SH-SY5Y (cell line): ENCODE measurements at regions not wholly inside any gene's neighbourhood (a gene's known extent, or its start where the extent isn't known, plus 50 kb on each side); places are given as distances from the start of the nearest gene placed in this dataset.

ENCODE experiments used
- GATA2 ChIP-seq: IDR thresholded peaks from 2 replicates; pipeline ENCODE4 v1.6.1; 2011; ENCODE audit warnings: mild to moderate bottlenecking, low read depth, low read length
- GATA3 ChIP-seq: IDR thresholded peaks from 2 replicates; pipeline ENCODE4 v1.6.1; 2011; ENCODE audit warnings: low read depth, mild to moderate bottlenecking, low read length, moderate library complexity

DNA sequence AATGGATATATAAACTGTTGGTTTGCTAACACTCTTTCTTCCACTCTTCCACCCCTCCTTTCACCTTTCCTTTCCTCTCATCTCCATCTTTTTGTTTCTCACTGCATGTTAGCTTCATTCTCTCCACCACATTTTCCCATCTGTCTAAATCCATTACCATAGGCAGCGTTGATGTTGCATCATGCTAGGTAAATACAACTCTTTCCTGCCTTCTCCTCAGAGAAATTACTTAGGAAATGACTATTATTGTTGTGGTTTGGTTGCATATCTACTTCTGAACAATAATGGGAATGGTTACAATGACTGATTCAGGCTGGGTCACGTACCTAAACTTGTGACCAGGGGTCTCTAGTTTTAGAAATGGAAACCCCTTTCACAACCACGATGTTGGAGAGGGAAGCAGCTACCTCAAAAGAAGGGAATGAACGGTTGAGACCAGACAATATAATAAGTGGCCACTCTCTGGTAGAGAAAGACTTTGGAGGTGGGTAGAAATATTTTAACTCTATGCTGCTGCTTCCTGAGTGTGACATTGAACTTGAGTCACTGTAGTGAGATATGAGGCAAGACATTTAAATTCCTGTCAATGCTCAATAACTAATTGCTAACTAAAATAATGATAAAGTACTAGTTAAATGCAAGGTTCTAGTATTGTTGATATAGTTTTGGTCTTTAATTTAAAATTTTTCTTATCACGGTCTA, 314.1 kb upstream of the TGFBR2 start:
- TF ChIP-seq GATA2 (no peak), GATA3 (no peak)

DNA sequence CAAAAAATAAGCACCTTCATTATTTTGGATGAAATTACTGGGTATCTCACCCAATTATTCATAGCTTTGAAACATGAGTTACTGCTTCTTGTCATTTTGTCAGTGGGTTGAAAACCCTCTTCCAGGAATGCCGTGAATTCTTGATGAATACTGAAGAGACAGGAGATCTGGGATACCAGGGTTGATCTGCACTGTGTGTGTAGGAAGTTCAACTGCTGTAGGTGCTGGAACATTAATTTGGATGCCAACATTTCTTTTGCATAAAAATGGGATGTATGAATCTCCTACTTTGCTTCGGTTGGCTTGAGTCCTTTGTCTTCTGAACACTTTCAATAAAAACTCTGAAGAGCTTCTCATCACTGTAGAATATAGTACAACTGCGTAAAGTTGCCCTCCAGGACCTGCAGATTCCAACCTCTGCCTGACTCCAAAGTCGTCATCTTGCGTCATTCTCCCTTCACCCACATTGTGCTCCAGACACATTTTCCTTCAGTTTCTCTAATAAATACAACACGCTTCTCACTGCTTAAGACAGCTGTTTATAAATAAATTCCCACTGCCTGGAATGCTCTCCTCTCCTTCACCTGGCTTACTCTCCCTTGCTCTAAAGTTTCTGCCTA, 312.7 kb upstream of the TGFBR2 start:
- TF ChIP-seq GATA2 (no peak), GATA3 (no peak)

DNA sequence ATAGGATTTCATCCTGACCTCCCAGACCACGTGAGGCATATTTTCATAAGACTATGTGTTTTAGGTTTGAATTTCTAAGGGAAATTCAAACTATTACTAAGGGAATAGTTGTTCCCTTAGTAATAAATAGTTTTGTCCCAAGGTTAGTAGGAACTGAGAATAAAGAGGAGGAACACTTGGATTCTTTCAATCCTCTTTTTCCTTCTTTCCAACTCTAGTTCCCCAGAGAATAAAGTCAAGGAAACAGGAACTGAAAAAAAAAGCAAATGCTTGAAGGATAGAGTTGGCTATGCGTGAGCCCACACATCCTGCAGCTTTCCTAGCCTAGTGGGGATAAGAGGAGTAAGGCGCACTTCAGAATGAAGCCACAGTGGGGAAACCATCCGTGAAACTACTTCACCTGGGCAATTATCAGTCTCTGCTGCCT, 312.1 kb upstream of the TGFBR2 start:
- no peak for TF ChIP-seq GATA3
- TF ChIP-seq GATA2: no peak

DNA sequence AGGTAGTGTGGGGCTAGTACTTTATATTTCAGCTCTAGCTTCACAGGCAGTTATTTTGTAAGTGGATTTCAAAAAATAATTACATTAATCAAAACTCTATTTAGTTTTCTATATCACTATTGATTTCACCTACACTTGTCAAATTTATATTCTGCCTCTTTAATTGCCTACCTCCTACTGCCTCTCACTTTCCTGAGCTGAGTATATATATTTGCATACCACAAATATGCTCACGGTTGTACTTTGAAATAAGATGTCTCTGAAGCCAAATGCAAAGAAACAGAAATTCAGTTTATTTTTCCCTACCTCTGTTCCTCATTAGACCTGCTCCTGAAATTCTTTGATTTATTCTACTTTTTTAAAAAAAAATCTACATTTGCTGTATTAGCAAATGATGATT, 309.3 kb upstream of the TGFBR2 start:
- no peak for TF ChIP-seq GATA2
- TF ChIP-seq GATA3: no peak

DNA sequence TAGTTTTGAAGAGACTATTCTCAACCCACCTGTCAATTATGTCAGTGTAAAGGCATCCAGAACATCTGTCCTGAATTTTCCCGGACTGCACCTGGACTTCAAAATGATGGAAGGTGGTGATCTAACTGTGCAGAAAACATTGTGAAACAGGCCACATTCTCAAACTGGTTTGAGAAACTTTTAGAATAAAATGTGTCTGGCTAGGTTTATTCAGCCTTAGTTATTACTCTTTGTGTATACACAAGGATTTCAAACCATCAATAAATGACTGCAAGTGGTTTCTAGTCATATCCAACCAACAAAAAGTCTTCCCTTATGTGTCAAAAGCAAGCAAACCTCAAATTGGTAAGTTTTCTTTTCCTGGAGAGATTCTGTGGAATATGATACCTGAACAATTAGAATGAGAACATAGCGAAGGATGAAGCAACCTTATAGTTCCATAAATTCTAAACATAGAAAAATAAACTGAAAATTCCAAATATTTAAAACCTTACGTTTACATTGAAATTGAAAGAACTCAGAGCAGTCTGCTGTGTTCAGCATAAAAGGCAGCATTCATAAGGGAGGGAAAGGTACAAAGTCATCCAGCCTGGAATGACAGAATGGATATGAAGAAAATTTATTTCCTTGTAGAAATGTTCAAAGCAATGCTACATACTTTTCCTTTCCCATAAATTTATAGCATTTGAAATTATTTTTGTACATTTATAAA, 306.6 kb upstream of the TGFBR2 start:
- TF ChIP-seq GATA3: no peak

DNA sequence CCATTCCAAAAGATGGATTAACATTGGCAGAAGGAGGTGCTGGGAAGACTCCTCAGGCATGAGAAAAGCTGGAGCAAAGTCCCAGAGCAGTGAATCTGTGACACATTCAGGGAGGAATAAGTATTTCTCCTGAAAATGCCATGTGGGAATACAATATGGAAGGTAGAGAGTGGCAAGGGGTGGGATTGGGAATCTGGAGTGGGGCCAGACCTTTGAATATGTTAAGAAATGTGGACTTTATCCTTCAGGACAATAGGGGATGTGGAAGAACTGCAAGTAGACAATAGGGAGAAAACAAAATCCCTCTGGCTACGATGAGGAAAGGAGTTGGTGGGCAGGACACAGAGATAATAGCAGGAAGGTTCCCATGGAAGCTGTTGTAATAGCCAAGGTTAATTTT, 305.6 kb upstream of the TGFBR2 start:
- no peak for TF ChIP-seq GATA3
- no peak for TF ChIP-seq GATA2

DNA sequence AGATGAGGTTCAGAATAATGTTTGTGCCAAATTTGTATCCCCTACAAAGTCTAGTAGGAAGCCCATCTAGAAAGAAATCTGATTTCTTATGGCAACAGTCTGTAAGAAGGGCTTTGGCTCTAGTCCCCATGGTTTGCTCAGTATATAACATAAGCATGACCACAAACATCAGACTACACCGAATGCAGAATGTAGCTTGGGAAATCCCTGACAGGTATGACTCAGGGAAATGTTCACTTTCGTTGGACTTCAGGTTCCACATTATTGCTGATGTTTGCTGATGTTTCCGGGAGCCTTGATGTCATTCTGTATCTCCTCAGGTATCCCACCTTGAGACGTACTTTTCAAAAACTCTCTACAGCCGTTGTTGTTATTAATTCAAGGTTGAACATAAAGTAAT, 304.4 kb upstream of the TGFBR2 start:
- no peak for TF ChIP-seq GATA3
- no peak for TF ChIP-seq GATA2

DNA sequence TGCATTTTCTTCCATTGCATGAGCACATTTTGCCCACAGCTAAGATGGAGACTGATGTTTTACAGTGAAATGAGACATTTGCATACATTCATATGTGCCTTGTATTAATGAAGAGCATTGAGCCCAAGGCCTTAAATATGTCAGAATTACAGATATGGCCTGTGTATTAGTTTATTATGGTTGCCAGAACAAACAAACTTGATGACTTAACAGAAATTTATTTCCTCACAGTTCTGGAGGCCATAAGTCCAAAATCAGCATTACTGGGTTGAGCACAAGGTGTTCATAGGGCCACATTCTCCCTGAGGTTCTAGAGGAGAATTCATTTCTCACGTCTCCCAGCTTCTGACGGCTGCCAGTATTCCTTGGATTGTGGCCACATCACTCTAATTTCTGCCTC, 302.6 kb upstream of the TGFBR2 start:
- TF ChIP-seq GATA3 (no peak), GATA2 (no peak)

DNA sequence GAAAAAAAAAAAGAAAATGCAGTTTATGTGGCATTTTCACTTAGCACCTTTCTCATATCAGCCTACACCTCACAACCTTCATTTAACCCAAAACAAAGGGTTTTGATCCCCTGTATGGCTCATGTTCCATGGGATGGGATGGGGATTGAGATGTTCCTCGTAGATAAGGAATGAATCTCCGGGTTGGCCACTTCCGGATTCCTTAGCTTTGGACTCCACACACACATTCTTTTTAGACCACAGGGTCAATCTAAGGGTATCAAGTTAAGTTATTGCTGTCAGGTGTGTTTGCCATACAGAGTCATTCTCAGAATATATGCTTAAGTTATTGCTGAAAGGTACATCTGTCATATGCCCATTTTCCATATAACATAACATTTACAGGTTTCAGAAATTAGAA, 301.4 kb upstream of the TGFBR2 start:
- TF ChIP-seq GATA2 (no peak), GATA3 (no peak)

DNA sequence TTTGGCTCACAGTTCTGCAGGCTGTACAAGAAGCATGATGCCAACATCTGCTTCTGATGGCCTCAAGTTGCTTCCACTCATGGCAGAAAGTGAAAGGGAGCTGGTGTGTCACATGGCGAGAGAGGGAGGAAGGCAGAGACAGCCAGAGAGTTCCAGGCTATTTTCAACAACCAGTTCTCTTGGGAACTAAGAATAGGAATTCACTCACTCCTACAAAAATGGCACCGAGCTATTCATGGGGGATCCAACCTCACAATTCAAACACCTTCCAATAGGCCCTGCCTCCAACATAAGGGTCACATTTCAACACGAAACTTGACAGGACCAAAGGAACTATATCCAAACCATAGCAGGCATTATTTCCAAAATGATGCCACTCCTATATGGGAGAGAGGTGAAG, 299.5 kb upstream of the TGFBR2 start:
- no peak for TF ChIP-seq GATA3
- TF ChIP-seq GATA2: no peak

DNA sequence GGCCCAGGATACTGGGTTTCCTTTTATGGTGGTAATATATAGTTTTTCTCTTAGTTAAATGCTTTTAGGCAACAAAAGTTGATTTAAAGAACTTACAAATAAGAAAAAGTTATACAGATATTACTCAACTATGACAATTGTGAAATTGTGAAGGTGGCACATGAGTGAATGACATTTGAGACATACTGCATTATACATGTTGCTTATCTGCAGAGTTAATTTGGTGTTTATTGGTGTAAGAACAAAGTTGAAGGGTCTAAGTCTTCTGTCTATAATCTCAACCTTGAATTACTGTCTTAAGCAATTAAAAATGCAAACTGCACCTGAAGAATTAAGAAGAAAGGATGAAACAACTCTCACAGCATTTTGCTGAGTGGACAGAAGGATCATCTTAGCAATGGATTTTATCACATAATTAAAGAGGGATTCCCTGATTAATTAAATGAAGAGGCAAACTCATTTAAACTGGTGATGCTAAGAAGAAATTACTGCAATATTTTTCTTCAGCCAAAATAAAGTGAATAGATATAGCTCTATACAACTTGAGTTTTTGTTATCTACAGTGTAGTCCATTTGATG, 298.9 kb upstream of the TGFBR2 start:
- TF ChIP-seq GATA2 (no peak), GATA3 (no peak)

DNA sequence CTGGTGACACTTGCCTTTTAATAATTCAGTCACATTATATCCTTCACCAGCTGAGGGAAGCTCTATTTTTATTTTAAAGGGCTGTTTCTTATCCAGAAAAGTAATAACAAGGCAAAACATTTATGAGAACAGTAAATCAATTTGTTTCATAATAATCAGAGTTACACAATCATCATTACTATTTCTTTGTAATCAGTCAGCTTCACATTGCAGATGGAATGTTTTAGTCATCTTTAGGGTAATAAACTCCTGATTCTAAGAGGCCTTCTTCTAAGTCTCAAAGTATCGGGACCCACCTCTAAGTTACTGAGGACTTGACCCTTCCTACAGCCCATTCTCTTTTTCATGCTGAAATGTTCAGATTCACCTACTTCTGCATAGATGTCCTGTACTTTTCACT, 298.3 kb upstream of the TGFBR2 start:
- TF ChIP-seq GATA3 (no peak), GATA2 (no peak)

DNA sequence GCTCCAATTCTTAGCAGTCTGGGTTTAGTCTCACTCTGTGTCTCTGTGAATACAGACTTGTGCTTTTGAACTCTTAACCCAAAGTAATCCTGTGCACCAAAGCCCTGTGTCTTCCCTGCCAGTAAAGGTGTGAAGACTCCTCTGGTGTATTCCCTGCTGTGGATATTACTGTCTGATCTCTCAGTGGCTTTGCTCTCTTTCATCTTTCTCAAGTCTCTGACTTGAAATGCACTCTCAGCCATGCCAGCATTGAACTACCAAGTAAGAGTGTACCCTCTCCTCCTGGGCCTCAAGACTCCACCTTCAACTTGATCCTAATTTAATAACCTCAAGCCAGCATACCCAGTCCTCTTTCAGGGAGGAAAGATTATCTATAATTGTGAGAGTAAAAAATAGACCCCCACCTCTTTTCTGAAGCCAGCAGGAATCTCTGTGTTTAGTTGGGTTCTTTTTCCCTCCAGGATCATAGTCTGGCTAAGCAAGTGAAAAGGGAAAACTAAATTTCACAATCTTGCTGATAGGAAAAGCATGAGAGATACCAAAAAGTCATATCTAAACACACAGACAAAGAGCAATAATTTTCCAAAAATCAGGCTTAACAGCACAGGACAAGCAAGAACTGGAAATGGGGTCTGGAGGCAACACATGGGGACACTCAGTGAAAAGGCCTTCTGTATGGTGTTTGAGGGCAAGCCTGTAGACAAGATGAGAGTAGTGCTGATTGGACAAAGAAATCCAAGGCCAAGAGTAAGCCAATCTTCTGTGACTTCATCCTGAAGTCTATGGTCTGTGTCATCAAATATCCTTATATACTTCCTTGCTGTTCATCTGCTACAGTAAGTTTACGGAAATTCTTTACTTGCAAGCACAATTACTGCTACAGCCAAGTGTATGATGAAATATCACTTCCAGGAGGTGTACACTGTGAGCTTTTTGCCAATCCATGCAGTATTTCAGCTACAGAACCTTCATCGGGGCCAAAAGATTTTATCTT, 296.1 kb upstream of the TGFBR2 start:
- TF ChIP-seq GATA2 (no peak), GATA3 (no peak)

DNA sequence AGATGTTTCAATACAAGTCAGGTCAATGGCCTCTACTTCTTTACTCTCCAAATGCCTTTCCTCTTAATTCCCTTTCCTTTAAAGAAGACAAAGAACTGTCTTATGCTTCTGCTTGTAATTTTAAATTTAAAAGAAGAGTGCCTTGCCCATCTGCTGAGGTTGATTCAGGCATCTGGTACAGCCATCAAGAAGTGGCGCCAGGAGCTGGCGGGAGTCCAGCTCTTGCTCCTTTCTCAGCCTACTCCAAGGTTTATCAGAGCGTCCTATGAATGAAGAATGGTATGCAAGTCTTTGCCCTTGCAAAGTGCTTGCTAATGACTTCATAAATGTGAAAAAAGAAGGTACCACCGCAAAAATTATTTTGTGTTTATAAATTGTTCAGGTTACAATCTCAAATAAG, 294.6 kb upstream of the TGFBR2 start:
- TF ChIP-seq GATA3: no peak
- no peak for TF ChIP-seq GATA2

DNA sequence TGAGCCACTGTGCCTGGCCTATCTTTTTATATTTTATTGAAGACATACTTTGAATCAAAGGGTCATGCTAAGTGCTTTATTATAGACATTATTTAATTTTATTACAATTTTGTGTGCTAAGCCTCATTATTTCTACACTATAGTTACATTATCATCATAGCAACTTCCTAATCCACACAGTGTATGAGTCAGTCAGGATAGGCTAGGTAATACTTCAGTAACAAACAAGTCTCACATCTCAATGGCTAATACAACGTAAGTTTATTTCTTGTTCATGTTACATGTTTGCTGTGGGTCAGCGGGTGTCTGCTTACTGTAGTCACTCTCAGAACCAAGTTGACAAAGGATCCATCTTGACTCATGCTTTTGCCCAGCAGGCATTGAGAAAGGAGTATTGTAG, 292.6 kb upstream of the TGFBR2 start:
- no peak for TF ChIP-seq GATA2
- TF ChIP-seq GATA3: no peak
